Hepatocyte (in vitro differentiated cells): ENCODE measurements at regions not wholly inside any gene's neighbourhood (a gene's known extent, or its start where the extent isn't known, plus 50 kb on each side); places are given as distances from the start of the nearest gene placed in this dataset.

ENCODE experiments used
- DNase-seq: peaks from one replicate; pipeline ENCODE4 v3.0.0-alpha.2; 2016; ENCODE audit warnings: low spot score
- H2AFZ ChIP-seq: fragments of 200-600 bp; sonication (generic); 2 replicates; pipeline ENCODE4 v1.6.0; 2016; ENCODE audit warnings: antibody characterized with exemption, mild to moderate bottlenecking
- H3K27ac ChIP-seq: fragments of 200-600 bp; sonication (generic); 2 replicates; pipeline ENCODE4 v1.5.1; 2016; ENCODE audit warnings: mild to moderate bottlenecking
- H3K27me3 ChIP-seq: fragments of 200-600 bp; sonication (generic); 2 replicates; pipeline ENCODE4 v1.6.1; 2016
- H3K36me3 ChIP-seq: fragments of 200-600 bp; sonication (generic); replicated peaks from 2 replicates; pipeline ENCODE4 v1.5.1; 2016; ENCODE audit warnings: low read depth; ENCODE audit not compliant: insufficient read depth
- H3K4me1 ChIP-seq: fragments of 200-600 bp; sonication (generic); 2 replicates; pipeline ENCODE4 v1.5.1; 2016; ENCODE audit warnings: mild to moderate bottlenecking, moderate library complexity; ENCODE audit not compliant: insufficient read depth
- H3K4me2 ChIP-seq: fragments of 200-600 bp; sonication (generic); 2 replicates; pipeline ENCODE4 v1.6.0; 2016
- H3K4me3 ChIP-seq: fragments of 200-600 bp; sonication (generic); 2 replicates; pipeline ENCODE4 v1.5.1; 2016; ENCODE audit warnings: mild to moderate bottlenecking
- H3K79me2 ChIP-seq: fragments of 200-600 bp; sonication (generic); 2 replicates; pipeline ENCODE4 v1.6.0; 2017; ENCODE audit warnings: mild to moderate bottlenecking
- H3K9me2 ChIP-seq: fragments of 200-600 bp; sonication (generic); replicated peaks from 2 replicates; pipeline ENCODE4 v1.6.0; 2017; ENCODE audit warnings: mild to moderate bottlenecking; ENCODE audit not compliant: insufficient read depth
- H3K9me3 ChIP-seq: fragments of 200-600 bp; sonication (generic); 2 replicates; pipeline ENCODE4 v1.5.1; 2016; ENCODE audit warnings: low read depth, mild to moderate bottlenecking
- H4K20me1 ChIP-seq: fragments of 200-600 bp; sonication (generic); 2 replicates; pipeline ENCODE4 v1.6.0; 2016; ENCODE audit warnings: mild to moderate bottlenecking; ENCODE audit not compliant: insufficient read depth, poor library complexity, severe bottlenecking
- CTCF ChIP-seq: fragments of 200-600 bp; sonication (generic); IDR thresholded peaks from 2 replicates; pipeline ENCODE4 v1.5.1; 2016; ENCODE audit warnings: antibody characterized with exemption, mild to moderate bottlenecking; ENCODE audit not compliant: poor library complexity
- EZH2 ChIP-seq: fragments of 200-600 bp; sonication (generic); IDR thresholded peaks from 2 replicates; pipeline ENCODE4 v1.6.1; 2016; ENCODE audit warnings: antibody characterized with exemption, mild to moderate bottlenecking, borderline replicate concordance
- EZH2phosphoT487 ChIP-seq: fragments of 200-600 bp; sonication (generic); IDR thresholded peaks from one replicate; pipeline ENCODE4 v1.6.1; 2018; ENCODE audit warnings: antibody characterized with exemption, mild to moderate bottlenecking, low read depth, moderate library complexity; ENCODE audit not compliant: unreplicated experiment, severe bottlenecking
- WGBS: methylation state at CpG from one replicate; pipeline ENCODE4 v1.1.6; 2016; ENCODE audit warnings: low lambda C conversion rate; ENCODE audit errors: missing lambda C conversion rate; 5-methylcytosine and 5-hydroxymethylcytosine counted together

GRCh38 chr9:23542927-23543326, 283.1 kb downstream of the ELAVL2 start:
- Histone ChIP-seq H3K27ac (no peak overlapping the region), H3K4me2 (no peak overlapping the region), H3K4me1 (no peaks in the 10 kb centered on the region), H3K9me2 (no peaks in the 10 kb centered on the region), H3K79me2 (no peaks in the 10 kb centered on the region), H3K36me3 (no peaks in the 10 kb centered on the region), H3K9me3 (no peaks in the 10 kb centered on the region), H3K27me3 (no peaks in the 10 kb centered on the region), H2AFZ (no peak overlapping the region), H3K4me3 (no peak overlapping the region), H4K20me1 (no peaks in the 10 kb centered on the region)
- WGBS: 71% methylated on average over 1 of the region's 1 CpG
- DNase-seq: no peak
- TF ChIP-seq EZH2phosphoT487 (no peak), CTCF (no peak), EZH2 (no peak)

GRCh38 chr9:23543419-23543818, 282.6 kb downstream of the ELAVL2 start:
- Histone ChIP-seq H3K27me3 (no peaks in the 10 kb centered on the region), H4K20me1 (no peaks in the 10 kb centered on the region), H2AFZ (no peak overlapping the region), H3K27ac (no peak overlapping the region), H3K9me3 (no peaks in the 10 kb centered on the region), H3K36me3 (no peaks in the 10 kb centered on the region), H3K4me3 (no peak overlapping the region), H3K79me2 (no peaks in the 10 kb centered on the region), H3K4me2 (no peak overlapping the region), H3K9me2 (no peaks in the 10 kb centered on the region), H3K4me1 (no peaks in the 10 kb centered on the region)
- 26% methylated on average over 3 of the region's 3 CpGs for WGBS
- DNase-seq: peak; percentile 43
- TF ChIP-seq CTCF (no peak), EZH2phosphoT487 (no peak), EZH2 (no peak)

GRCh38 chr9:23545728-23546127, 280.3 kb downstream of the ELAVL2 start:
- Histone ChIP-seq H3K9me2 (no peaks in the 10 kb centered on the region), H3K27me3 (no peaks in the 10 kb centered on the region), H3K9me3 (no peaks in the 10 kb centered on the region), H3K4me2 (no peak overlapping the region), H4K20me1 (no peaks in the 10 kb centered on the region), H3K4me3 (no peak overlapping the region), H3K27ac (no peak overlapping the region), H3K36me3 (no peaks in the 10 kb centered on the region), H2AFZ (no peak overlapping the region), H3K4me1 (no peaks in the 10 kb centered on the region), H3K79me2 (no peaks in the 10 kb centered on the region)
- DNase-seq: no peak
- TF ChIP-seq EZH2 (no peak), EZH2phosphoT487 (no peak), CTCF (no peak)
- 93% methylated on average over 3 of the region's 3 CpGs for WGBS

- Histone ChIP-seq H3K36me3 (no peaks in the 10 kb centered on the region), H3K79me2 (no peaks in the 10 kb centered on the region), H4K20me1 (no peaks in the 10 kb centered on the region), H3K4me1 (no peaks in the 10 kb centered on the region), H2AFZ (no peak overlapping the region), H3K27me3 (no peaks in the 10 kb centered on the region), H3K4me2 (no peak overlapping the region), H3K27ac (no peak overlapping the region), H3K9me2 (no peaks in the 10 kb centered on the region), H3K4me3 (no peak overlapping the region), H3K9me3 (no peaks in the 10 kb centered on the region)
- TF ChIP-seq EZH2 (no peak), CTCF (no peak), EZH2phosphoT487 (no peak)
- no peak for DNase-seq
- WGBS: 84% methylated on average over 2 of the region's 2 CpGs
Observed at GRCh38 chr9:23551311-23551721, 274.7 kb downstream of the ELAVL2 start.
